ENCODE measurements at regions not wholly inside any gene's neighbourhood (a gene's known extent, or its start where the extent isn't known, plus 50 kb on each side); places are given as distances from the start of the nearest gene placed in this dataset.

DNA sequence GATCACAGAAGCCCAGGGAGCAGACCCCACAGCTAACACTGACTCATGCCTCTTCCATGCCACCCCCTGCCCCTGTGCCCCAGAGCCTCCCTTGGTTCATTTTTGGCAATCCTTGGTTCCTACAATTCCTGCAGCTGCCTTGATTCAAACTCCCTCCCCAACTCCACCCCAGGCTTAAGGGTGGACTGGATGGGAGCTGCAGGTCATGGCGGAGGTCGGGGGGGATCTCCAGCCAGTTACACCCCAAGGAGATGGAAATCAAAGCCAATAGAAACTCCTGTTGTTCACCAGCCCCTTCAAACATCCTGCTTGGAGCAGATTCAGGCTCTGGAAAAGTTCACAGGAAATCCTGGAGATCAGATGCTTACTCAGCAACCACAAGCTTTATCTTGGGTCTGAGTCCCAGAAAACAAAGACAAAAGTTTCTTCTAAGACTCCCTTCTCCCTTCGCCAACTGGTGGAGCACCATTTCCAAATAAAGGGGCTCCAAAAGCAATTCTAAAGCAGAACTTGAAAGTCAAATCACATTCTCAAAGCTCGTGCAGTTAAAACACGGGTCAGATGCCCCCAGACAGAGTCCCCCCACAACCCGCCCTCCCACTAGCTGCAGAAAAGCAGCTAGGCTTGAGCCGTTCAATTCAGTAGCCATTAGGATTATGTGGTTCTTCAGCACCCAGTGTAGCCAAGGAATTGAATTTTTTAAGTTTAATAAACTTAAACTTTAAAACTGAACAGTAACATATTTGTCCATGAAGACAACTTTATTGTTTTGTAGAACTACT is 149.5 kb downstream of the ANKRD60 start:
- Mint-ChIP-seq H3K4me3 (no peak overlapping the region), H3K27me3 (ENCODE audit: insufficient read depth, low read depth, poor library complexity) (peaks cover 2% of the 10 kb centered on the region), H3K4me1 (peaks cover 3% of the 10 kb centered on the region; the same call in 1 of the 3 replicates), H3K27ac (no peak overlapping the region), H3K9me3 (peaks cover 19% of the 10 kb centered on the region; the same call in 2 of the 3 replicates), H3K36me3 (ENCODE audit: low read depth) (no peaks in the 10 kb centered on the region)
- Histone ChIP-seq H3K27ac (ENCODE audit: low read depth) (no peak overlapping the region), H3K4me2 (no peak overlapping the region), H3F3A (replicated peaks; ENCODE audit: low read depth) (no peaks in the 10 kb centered on the region), H3K27me3 (ENCODE audit: insufficient read depth) (no peaks in the 10 kb centered on the region), H3K36me3 (ENCODE audit: insufficient read depth) (no peaks in the 10 kb centered on the region), H3K4me3 (no peak overlapping the region), H3K79me2 (replicated peaks; ENCODE audit: insufficient read depth) (no peaks in the 10 kb centered on the region), H3K9me2 (ENCODE audit: insufficient read depth) (no peaks in the 10 kb centered on the region), H3K4me1 (ENCODE audit: insufficient read depth) (no peaks in the 10 kb centered on the region), H4K20me1 (replicated peaks; ENCODE audit: insufficient read depth) (no peaks in the 10 kb centered on the region), H2AFZ (no peak overlapping the region)
- DNase-seq (ENCODE audit: low spot score) (no peak), ATAC-seq (no peak)
- TF ChIP-seq ZNF331 (CRISPR knock-in tag; IDR thresholded peaks at IDR 0.05; ENCODE audit: low read depth) (no peak), ZNF114 (CRISPR knock-in tag; IDR thresholded peaks at IDR 0.05) (no peak), CREB1 (CRISPR knock-in tag; IDR thresholded peaks at IDR 0.05; ENCODE audit: low read depth) (no peak), JUNB (IDR thresholded peaks at IDR 0.05; ENCODE audit: unreplicated experiment) (no peak), EZH2 (IDR thresholded peaks at IDR 0.05; ENCODE audit: low read depth, unreplicated experiment) (no peak), EZH2phosphoT487 (IDR thresholded peaks at IDR 0.05; ENCODE audit: unreplicated experiment) (no peak), NANOG (IDR thresholded peaks at IDR 0.05; ENCODE audit: borderline replicate concordance) (no peak), POLR2AphosphoS5 (IDR thresholded peaks at IDR 0.05; ENCODE audit: low read depth) (no peak), STAT1 (IDR thresholded peaks at IDR 0.05; ENCODE audit: unreplicated experiment) (no peak)
- TF ChIP-seq, protein P1, sequence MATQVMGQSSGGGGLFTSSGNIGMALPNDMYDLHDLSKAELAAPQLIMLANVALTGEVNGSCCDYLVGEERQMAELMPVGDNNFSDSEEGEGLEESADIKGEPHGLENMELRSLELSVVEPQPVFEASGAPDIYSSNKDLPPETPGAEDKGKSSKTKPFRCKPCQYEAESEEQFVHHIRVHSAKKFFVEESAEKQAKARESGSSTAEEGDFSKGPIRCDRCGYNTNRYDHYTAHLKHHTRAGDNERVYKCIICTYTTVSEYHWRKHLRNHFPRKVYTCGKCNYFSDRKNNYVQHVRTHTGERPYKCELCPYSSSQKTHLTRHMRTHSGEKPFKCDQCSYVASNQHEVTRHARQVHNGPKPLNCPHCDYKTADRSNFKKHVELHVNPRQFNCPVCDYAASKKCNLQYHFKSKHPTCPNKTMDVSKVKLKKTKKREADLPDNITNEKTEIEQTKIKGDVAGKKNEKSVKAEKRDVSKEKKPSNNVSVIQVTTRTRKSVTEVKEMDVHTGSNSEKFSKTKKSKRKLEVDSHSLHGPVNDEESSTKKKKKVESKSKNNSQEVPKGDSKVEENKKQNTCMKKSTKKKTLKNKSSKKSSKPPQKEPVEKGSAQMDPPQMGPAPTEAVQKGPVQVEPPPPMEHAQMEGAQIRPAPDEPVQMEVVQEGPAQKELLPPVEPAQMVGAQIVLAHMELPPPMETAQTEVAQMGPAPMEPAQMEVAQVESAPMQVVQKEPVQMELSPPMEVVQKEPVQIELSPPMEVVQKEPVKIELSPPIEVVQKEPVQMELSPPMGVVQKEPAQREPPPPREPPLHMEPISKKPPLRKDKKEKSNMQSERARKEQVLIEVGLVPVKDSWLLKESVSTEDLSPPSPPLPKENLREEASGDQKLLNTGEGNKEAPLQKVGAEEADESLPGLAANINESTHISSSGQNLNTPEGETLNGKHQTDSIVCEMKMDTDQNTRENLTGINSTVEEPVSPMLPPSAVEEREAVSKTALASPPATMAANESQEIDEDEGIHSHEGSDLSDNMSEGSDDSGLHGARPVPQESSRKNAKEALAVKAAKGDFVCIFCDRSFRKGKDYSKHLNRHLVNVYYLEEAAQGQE (IDR thresholded peaks at IDR 0.05; ENCODE audit: unreplicated experiment): no peak
- TF ChIP-seq, protein P2, sequence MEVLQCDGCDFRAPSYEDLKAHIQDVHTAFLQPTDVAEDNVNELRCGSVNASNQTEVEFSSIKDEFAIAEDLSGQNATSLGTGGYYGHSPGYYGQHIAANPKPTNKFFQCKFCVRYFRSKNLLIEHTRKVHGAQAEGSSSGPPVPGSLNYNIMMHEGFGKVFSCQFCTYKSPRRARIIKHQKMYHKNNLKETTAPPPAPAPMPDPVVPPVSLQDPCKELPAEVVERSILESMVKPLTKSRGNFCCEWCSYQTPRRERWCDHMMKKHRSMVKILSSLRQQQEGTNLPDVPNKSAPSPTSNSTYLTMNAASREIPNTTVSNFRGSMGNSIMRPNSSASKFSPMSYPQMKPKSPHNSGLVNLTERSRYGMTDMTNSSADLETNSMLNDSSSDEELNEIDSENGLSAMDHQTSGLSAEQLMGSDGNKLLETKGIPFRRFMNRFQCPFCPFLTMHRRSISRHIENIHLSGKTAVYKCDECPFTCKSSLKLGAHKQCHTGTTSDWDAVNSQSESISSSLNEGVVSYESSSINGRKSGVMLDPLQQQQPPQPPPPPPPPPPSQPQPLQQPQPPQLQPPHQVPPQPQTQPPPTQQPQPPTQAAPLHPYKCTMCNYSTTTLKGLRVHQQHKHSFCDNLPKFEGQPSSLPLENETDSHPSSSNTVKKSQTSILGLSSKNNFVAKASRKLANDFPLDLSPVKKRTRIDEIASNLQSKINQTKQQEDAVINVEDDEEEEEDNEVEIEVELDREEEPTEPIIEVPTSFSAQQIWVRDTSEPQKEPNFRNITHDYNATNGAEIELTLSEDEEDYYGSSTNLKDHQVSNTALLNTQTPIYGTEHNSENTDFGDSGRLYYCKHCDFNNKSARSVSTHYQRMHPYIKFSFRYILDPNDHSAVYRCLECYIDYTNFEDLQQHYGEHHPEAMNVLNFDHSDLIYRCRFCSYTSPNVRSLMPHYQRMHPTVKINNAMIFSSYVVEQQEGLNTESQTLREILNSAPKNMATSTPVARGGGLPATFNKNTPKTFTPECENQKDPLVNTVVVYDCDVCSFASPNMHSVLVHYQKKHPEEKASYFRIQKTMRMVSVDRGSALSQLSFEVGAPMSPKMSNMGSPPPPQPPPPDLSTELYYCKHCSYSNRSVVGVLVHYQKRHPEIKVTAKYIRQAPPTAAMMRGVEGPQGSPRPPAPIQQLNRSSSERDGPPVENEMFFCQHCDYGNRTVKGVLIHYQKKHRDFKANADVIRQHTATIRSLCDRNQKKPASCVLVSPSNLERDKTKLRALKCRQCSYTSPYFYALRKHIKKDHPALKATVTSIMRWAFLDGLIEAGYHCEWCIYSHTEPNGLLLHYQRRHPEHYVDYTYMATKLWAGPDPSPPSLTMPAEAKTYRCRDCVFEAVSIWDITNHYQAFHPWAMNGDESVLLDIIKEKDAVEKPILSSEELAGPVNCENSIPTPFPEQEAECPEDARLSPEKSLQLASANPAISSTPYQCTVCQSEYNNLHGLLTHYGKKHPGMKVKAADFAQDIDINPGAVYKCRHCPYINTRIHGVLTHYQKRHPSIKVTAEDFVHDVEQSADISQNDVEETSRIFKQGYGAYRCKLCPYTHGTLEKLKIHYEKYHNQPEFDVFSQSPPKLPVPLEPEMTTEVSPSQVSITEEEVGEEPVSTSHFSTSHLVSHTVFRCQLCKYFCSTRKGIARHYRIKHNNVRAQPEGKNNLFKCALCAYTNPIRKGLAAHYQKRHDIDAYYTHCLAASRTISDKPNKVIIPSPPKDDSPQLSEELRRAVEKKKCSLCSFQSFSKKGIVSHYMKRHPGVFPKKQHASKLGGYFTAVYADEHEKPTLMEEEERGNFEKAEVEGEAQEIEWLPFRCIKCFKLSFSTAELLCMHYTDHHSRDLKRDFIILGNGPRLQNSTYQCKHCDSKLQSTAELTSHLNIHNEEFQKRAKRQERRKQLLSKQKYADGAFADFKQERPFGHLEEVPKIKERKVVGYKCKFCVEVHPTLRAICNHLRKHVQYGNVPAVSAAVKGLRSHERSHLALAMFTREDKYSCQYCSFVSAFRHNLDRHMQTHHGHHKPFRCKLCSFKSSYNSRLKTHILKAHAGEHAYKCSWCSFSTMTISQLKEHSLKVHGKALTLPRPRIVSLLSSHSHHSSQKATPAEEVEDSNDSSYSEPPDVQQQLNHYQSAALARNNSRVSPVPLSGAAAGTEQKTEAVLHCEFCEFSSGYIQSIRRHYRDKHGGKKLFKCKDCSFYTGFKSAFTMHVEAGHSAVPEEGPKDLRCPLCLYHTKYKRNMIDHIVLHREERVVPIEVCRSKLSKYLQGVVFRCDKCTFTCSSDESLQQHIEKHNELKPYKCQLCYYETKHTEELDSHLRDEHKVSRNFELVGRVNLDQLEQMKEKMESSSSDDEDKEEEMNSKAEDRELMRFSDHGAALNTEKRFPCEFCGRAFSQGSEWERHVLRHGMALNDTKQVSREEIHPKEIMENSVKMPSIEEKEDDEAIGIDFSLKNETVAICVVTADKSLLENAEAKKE (CRISPR knock-in tag; IDR thresholded peaks at IDR 0.05): no peak
- TF ChIP-seq, protein P3, sequence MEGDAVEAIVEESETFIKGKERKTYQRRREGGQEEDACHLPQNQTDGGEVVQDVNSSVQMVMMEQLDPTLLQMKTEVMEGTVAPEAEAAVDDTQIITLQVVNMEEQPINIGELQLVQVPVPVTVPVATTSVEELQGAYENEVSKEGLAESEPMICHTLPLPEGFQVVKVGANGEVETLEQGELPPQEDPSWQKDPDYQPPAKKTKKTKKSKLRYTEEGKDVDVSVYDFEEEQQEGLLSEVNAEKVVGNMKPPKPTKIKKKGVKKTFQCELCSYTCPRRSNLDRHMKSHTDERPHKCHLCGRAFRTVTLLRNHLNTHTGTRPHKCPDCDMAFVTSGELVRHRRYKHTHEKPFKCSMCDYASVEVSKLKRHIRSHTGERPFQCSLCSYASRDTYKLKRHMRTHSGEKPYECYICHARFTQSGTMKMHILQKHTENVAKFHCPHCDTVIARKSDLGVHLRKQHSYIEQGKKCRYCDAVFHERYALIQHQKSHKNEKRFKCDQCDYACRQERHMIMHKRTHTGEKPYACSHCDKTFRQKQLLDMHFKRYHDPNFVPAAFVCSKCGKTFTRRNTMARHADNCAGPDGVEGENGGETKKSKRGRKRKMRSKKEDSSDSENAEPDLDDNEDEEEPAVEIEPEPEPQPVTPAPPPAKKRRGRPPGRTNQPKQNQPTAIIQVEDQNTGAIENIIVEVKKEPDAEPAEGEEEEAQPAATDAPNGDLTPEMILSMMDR (conservative IDR thresholded peaks at IDR 0.05; ENCODE audit: low read depth in 2 of 2): no peak
- TF ChIP-seq, protein P4, sequence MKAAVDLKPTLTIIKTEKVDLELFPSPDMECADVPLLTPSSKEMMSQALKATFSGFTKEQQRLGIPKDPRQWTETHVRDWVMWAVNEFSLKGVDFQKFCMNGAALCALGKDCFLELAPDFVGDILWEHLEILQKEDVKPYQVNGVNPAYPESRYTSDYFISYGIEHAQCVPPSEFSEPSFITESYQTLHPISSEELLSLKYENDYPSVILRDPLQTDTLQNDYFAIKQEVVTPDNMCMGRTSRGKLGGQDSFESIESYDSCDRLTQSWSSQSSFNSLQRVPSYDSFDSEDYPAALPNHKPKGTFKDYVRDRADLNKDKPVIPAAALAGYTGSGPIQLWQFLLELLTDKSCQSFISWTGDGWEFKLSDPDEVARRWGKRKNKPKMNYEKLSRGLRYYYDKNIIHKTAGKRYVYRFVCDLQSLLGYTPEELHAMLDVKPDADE (IDR thresholded peaks at IDR 0.05): no peak
